Neural cell (in vitro differentiated cells): ENCODE measurements at regions not wholly inside any gene's neighbourhood (a gene's known extent, or its start where the extent isn't known, plus 50 kb on each side); places are given as distances from the start of the nearest gene placed in this dataset.

ENCODE experiments used
- small RNA-seq, 3 experiments: library from RNA; depleted of rRNA; stranded (forward); fragments of <200 nt; gene quantifications; one replicate each; pipeline ENCODE3, GENCODE V24; 2012

Small RNA genes lying in the stretch of these regions (small RNA-seq; reads per million reads assigned to genes)
- gene AC024288.1, result 0 reads per million in 3 experiments
- 0.03 to 0.10 (median 0.08) reads per million in 3 experiments for gene RNA5SP456
